ENCODE measurements at regions not wholly inside any gene's neighbourhood (a gene's known extent, or its start where the extent isn't known, plus 50 kb on each side); places are given as distances from the start of the nearest gene placed in this dataset.

DNA sequence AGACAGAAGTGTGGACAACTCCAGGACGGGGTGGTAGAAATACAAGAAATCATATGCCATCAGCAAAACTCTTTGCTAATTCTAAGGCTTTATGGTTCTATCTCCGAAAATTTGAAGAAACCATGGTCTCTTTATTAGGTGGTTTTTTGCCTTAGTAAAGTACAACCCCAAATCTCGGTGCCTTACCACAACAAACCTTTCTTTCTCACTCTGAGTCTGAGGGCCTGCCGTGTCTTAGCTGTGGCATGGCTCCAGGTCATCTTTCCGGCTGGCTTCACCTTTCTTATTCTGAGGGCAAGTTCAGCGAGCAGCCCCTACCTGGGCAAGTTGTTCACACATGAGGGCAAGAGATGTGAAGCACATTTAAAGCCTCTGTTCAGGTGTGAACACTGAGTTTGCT lies 280.6 kb downstream of the TTLL7 start:
- no peak for DNase-seq

- no peak for DNase-seq
Measured at GRCh38 chr1:83717785-83718184, 281.1 kb downstream of the TTLL7 start.

DNA sequence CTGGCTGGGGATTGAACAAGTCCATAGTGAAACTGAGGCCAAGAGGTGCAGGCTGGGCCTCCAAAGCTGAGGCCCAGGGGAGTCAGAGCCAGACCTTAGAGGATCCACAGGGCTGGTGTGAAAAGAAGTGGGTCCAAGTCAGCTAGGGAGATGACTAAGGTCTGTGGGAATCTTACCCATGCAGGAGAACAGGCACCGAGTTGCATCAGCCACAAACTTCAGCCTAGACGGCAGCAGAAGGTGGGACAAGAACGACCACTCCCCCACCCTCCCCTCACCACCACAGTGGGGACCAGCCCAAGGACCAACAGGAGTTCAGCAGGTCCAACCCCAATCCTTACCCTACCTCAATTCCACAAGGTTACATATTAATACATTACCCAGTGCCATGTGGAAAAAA lies 282.3 kb downstream of the TTLL7 start:
- DNase-seq = no peak

DNA sequence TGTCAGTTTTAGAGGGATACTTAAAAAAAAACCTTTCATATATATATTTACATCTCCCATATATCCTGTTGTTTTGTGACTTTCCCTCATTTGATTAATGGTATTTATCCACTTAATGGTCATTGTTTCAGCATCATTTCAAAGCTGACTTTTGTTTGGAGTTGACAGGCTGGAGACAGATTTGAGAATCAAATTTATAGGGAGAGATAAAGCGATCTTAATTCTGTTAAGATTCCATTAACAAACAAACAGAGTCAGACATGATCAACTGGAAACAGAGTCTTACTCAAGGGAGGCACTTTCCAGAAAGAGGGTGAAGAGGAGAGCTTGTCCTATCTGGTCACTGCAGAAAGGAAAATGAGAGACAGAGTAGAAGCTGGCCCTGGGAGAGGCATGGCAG lies 283.4 kb downstream of the TTLL7 start:
- DNase-seq = no peak

- DNase-seq = no peak
Measured at GRCh38 chr1:83709662-83710061, 289.3 kb downstream of the TTLL7 start.

DNA sequence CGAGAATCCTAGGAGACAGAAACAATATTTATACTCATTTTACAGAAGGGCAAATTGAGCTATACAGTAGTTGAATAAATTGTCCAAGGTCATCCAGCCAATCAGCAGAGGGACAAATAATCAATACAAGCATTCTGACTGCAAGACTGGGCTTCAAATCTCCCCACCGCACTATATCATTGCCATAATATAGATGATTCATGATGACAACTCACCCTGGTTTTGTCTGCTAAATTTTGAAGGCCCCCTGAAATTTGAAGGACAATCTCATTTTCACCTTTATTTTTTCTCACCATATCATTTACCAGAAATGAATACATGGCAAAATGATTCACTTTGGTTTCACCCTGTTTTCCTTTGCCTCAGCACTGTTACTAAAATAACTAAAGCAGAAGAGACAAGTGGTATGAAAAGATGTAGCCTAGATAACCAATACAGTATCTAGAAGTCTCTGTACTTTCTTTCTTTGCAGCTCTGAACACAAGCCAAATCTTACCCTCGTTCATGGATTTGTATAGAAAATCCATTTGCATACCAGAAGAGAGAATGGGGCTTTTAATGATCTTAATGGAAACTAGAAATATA lies 292.5 kb downstream of the TTLL7 start:
- peak; percentile 3 for DNase-seq

DNA sequence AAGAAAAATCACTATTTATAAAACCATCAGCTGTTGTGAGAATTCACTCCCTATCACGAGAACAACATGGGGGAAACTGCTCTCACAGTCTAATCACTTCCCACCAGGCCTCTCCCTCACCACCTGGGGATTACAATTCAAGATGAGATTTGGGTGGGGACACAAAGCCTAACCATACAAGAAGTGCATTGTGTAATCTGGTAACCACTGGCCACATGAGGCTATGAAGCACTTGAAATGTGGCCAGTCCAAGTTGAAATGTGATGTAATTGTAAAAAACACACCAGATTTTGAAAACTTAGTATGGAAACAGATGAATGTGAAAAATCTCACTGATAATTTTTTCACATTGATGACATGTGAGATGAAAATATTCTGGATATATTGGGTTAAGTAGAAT lies 293.8 kb downstream of the TTLL7 start:
- no peak for DNase-seq

DNA sequence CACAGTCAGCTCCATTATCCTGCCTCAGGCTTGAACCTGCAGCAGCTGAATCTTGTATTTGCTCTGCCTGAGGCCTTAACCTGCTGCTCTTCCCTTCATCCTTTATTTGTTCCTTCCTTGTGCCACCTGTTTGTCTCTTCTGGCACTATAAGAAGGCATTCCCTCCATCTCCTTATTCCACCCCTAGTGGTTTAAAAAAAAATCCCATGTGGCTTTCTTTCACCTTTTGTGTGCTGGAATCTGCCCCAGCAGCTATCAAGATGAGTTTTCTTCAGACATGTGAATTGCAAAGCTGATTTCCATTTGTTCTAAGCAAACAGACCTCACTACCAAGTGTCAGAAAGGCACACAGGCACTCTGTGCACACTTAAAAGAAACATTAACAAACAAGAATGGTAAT lies 294.6 kb downstream of the TTLL7 start:
- DNase-seq = no peak

- DNase-seq = no peak
Measured at GRCh38 chr1:83702356-83702755, 296.6 kb downstream of the TTLL7 start.

DNA sequence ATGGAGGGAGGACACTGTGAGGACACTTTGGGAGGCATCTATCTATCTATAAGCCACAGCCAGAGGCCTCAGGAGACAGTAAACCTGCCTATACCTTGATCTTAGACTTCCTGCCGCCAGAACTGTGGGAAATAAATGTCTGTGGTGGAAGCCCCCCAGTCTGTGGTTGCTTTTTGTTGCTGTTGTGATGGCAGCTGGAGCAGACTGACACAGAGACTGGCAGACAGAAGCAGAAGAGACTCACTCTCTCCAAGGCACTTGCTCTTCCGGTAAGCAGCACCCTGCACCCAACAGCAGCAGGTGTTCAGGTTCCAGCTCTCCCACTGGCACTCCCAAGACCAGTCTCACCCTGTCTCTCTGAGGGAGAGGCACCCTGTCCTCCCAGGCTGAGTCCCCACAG lies 297.6 kb downstream of the TTLL7 start:
- no peak for DNase-seq

DNA sequence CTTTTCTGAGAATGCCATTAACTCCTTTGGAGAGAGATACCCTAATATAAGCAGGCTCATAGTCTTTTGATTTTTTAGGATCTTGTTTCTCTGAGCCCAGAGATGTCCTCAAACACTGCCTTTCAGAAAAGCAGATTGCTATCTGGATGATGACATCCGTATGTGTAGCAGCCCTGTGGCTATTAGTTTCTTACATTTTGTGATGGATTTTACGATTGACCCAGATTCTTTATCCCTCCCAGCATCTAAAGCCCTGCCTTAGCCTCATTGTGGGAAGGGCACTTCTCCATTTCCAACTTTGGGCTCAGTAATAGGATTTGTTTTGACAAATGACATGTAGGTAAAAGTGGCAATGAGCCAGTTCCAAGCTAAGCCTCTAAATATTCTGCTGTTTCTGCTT lies 300.3 kb downstream of the TTLL7 start:
- DNase-seq = no peak

DNA sequence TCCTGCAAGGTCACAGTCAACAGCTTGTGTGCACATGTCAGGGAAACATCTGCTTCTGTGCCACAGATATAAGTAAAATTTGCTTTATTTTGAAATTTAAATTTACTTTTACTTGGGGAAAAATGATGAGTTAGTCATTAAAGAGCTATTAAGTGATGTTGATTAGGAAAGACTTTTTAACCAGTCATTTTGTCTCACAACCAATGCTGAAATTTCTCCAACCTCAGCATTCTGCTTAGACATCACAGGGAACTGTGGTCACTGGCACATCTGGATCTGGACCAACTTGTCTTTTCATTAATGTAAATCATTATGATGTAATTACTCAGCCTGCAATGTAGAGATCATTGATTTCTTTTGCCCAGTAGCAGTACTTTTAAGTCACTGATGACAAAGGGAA lies 301.0 kb downstream of the TTLL7 start:
- DNase-seq = no peak

DNA sequence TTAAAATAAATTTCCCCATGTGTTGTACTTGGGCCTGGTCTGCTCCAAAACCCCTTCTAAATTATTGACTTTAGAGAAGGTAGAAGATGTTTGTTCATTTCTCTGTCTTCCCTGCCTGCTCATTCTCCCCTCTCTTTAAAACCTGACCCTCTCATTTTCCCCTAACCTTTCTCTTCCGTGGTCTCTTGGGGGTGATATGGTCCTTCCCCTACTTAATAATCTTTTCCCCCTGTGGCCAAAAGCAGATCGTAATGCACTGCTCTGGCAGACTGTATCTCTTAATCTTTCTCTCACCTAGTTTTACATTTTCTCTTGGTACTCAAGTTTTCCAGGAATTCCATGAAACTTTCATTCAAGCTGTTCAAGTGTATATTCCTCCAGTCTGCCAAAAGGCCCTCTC lies 301.7 kb downstream of the TTLL7 start:
- no peak for DNase-seq

GRCh38 chr1:83694449-83694848 lies 304.5 kb downstream of the TTLL7 start:
- no peak for DNase-seq

- no peak for DNase-seq
Measured at GRCh38 chr1:83693427-83694126, 305.4 kb downstream of the TTLL7 start.

DNA sequence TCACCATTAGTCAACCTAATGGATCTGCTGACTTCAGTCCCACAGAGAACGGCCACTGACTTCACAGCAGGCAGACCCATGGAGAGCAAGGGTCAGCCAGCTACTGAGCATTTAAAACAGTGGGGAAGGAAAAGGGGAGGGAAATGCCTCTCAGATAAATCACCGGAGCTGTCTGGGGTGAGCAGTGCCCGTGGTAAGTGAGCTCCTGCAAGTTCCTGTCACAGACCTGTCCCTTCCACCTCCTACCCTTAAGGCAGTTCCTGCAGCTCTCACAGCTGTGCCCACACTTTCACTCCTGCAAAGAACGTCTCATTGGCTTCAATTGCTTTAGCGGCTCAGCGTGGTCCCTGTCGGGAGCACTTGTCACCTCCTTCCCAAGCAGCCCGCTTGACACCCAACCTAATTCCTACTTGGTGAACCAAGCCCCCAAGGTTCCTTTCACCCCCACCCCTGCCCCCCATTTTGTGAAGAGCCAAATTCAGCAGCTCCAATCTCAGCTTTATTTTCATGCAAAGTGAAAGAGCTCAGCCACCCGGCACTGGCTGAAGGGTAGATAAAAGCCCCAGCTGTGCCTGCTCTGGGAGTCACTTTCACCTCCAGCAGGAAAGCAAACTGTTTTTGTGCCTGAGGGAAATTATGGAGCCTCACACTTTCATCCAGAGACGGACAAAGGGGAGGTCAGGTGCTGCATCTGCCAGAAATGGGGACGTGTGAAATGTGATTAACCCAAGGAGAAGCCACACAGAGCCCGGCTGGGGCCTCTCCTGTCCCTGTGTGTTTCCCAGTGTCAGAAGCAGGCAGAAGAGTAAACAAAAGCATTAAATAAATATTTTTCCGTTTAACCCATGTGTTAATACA lies 306.2 kb downstream of the TTLL7 start:
- peak; percentile 16 for DNase-seq

- no peak for DNase-seq
Measured at GRCh38 chr1:83691953-83692500, 306.9 kb downstream of the TTLL7 start.

DNA sequence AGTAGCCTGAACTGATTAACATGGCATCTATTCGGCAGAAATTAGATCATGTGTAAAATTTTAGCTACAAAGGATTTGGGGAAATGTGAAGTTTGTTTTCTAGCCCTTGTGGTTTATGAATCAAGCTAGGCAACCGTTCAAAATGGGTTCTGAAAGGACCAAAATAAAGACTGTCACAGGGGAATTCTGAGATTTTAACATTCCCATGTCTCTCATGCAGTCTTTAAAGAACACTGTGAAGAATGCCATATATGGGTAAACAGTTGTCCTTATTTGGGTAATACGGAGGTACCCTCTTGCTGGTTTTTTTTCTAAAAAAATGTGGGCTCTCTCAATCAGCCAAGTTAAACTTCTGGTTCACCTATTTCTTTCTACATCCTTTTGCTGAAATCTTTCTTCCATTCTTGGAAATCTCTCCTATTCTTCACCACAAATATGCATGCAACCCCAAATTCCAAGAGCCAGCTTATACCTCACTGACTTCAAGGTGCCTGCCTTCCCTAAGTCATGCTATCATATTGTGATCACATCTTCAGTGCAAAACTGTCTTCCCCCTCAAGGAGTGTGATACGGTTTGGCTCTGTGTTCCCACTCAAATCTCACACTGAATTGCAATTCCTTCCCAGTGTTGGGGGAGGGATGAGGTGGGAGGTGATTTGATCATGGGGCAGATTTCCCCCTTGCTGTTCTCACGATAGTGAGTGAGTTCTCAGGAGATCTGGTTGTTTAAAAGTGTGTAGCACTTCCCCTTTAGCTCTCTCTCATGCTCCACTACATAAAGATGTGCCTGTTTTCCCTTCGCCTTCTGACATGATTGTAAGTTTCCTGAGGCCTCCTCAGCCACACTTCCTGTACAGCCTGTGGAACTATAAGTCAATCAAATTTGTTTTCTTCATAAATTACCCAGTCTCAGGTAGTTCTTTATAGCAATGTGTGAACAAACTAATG lies 308.7 kb downstream of the TTLL7 start:
- DNase-seq = no peak

DNA sequence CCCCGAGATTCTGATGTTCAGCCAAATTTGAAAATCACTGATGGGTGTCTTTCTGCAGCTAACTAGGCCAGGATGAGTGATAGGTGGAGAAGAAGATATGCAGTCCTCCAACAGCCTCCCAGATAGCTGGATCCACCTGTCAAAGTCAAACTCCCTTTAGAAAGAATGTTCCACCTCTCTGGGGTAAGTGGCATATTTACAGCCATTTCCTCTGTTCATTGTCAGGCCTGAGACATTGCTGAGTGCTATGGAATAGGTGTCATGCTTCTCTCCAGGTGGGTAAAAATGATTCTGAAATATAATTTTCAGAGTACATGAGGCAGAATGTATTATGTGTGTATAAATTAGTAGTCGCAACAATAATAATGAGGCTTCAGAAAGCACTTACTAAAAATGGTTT lies 316.8 kb downstream of the TTLL7 start:
- no peak for DNase-seq

DNA sequence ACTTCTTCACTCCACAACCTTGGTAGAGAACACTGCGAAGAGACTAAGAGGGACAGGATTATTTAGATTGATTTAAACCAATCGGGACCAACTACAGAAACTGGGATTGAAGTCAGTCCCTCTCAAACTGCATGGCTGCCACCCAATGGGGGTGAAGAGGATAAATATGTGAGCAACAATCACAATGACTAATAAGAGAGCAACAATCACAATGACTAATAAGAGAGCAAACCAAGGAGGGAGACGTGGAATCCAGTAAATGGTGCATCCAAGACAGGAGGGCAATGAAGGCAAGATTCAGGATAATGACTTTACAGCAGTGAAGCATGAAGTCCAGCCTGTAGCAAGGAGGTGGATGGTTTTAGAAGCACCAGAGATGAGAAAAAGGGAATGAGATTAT lies 322.8 kb downstream of the TTLL7 start:
- no peak for DNase-seq

GRCh38 chr1:83673312-83673711 lies 325.6 kb downstream of the TTLL7 start:
- no peak for DNase-seq

DNA sequence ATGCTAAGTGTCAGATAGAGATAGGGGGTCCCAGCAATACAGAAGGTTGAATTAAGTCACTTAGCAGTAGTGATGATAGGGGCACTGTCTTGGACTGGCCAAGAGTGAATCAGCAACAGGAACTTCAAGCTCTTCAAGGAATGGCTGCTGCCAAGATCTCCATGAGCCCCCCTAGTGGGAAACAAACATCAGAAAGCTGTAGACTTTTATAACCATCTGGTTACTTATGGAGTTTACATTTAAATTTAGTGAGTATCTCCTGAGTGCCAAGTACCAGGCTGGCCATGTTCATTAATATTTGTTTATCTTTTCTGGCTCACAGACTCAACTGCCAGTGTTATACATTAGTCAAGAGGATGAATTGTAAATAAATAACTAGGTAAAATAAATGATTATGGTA lies 327.3 kb downstream of the TTLL7 start:
- no peak for DNase-seq
